HEK293 (cell line): ENCODE measurements at regions not wholly inside any gene's neighbourhood (a gene's known extent, or its start where the extent isn't known, plus 50 kb on each side); places are given as distances from the start of the nearest gene placed in this dataset.

Experiments used
- CTCF ChIA-PET: fragments of 350-600 bp; formaldehyde crosslinking; extraction: SDS; loops from one replicate; lab custom pipeline; 2021; ENCODE audit warnings: antibody characterized with exemption; lab: Yijun Ruan, JAX
- POLR2A ChIA-PET: fragments of 300-600 bp; formaldehyde crosslinking; extraction: SDS; loops from one replicate; lab custom pipeline; 2020; ENCODE audit warnings: antibody characterized with exemption, inconsistent platforms; lab: Yijun Ruan, JAX
- H3K27ac ChIP-seq: fragments of 200-500 bp; sonication (Bioruptor generic); 2 replicates; pipeline ENCODE4 v1.5.1; 2014; ENCODE audit warnings: low read depth, low read length, control low read depth, inconsistent platforms; ENCODE audit errors: extremely low read depth
- H3K36me3 ChIP-seq, 2 experiments: fragments of 200-500 bp in 1 of 2; sonication (Bioruptor generic) in 1 of 2; 1 replicate in 1 of 2; 2 replicates in 1 of 2; pipeline ENCODE4 v1.5.1; 2014 to 2017; ENCODE audit warnings: inconsistent platforms in 2 of 2, low read length in 2 of 2; ENCODE audit not compliant: control insufficient read depth in 2 of 2, insufficient read depth in 1 of 2
- H3K4me1 ChIP-seq: fragments of 200-500 bp; sonication (Bioruptor generic); 2 replicates; pipeline ENCODE4 v1.5.1; 2014; ENCODE audit warnings: mild to moderate bottlenecking, low read length, inconsistent platforms; ENCODE audit not compliant: control insufficient read depth, insufficient read depth
- H3K4me3 ChIP-seq: 2 replicates; pipeline ENCODE4 v1.5.1; 2011; ENCODE audit warnings: low read depth, mild to moderate bottlenecking, control low read depth, low read length, moderate library complexity
- H3K9me3 ChIP-seq: fragments of 200-500 bp; sonication (Bioruptor generic); 2 replicates; pipeline ENCODE4 v1.5.1; 2014; ENCODE audit warnings: low read depth, low read length, inconsistent platforms; ENCODE audit not compliant: control insufficient read depth, insufficient read depth
- ATF2 ChIP-seq: fragments of 450-650 bp; formaldehyde crosslinking; IDR thresholded peaks from 2 replicates; pipeline ENCODE4 v1.5.1; 2016; ENCODE audit warnings: missing biosample characterization, missing genetic modification characterization, low read depth
- HOXD13 ChIP-seq: sonication (generic); formaldehyde crosslinking; IDR thresholded peaks from 2 replicates; pipeline ENCODE4 v1.8.0; 2022; ENCODE audit warnings: missing genetic modification reagents, borderline replicate concordance
- KLF8 ChIP-seq: fragments of 450-650 bp; formaldehyde crosslinking; IDR thresholded peaks from 2 replicates; pipeline ENCODE4 v1.5.1; 2016; ENCODE audit warnings: missing biosample characterization, missing genetic modification characterization
- MZF1 ChIP-seq: fragments of 450-650 bp; formaldehyde crosslinking; IDR thresholded peaks from 2 replicates; pipeline ENCODE4 v1.5.1; 2017; ENCODE audit warnings: missing biosample characterization, missing genetic modification characterization, borderline replicate concordance
- OSR2 ChIP-seq: fragments of 450-650 bp; formaldehyde crosslinking; IDR thresholded peaks from 2 replicates; pipeline ENCODE4 v1.5.1; 2016; ENCODE audit warnings: missing biosample characterization, missing genetic modification characterization
- PRDM1 ChIP-seq: fragments of 450-650 bp; formaldehyde crosslinking; IDR thresholded peaks from 2 replicates; pipeline ENCODE4; 2016; ENCODE audit warnings: missing biosample characterization, missing genetic modification characterization
- SCRT1 ChIP-seq: fragments of 450-650 bp; formaldehyde crosslinking; IDR thresholded peaks from 2 replicates; pipeline ENCODE4 v1.5.1; 2016; ENCODE audit warnings: missing biosample characterization, missing genetic modification characterization, borderline replicate concordance
- ZBTB8A ChIP-seq: fragments of 450-650 bp; formaldehyde crosslinking; IDR thresholded peaks from 2 replicates; pipeline ENCODE4 v1.5.1; 2016; ENCODE audit warnings: missing biosample characterization, missing genetic modification characterization
- ZNF146 ChIP-seq: fragments of 450-650 bp; formaldehyde crosslinking; IDR thresholded peaks from 2 replicates; pipeline ENCODE4 v1.5.1; 2016; ENCODE audit warnings: missing biosample characterization, missing genetic modification characterization
- ZNF16 ChIP-seq: fragments of 450-650 bp; formaldehyde crosslinking; IDR thresholded peaks from 2 replicates; pipeline ENCODE4 v1.5.1; 2016; ENCODE audit warnings: low read depth, missing biosample characterization, missing genetic modification characterization
- ZNF184 ChIP-seq: fragments of 450-650 bp; IDR thresholded peaks from 2 replicates; pipeline ENCODE4 v1.5.1; 2018; ENCODE audit warnings: missing biosample characterization, mild to moderate bottlenecking, missing genetic modification characterization
- ZNF341 ChIP-seq: fragments of 450-650 bp; formaldehyde crosslinking; IDR thresholded peaks from 2 replicates; pipeline ENCODE4; 2016; ENCODE audit warnings: low read depth, missing biosample characterization, missing genetic modification characterization
- ZNF37A ChIP-seq: fragments of 450-650 bp; IDR thresholded peaks from 2 replicates; pipeline ENCODE4 v1.5.1; 2018; ENCODE audit warnings: missing biosample characterization, missing genetic modification characterization
- ZNF416 ChIP-seq: fragments of 450-650 bp; formaldehyde crosslinking; IDR thresholded peaks from 2 replicates; pipeline ENCODE4 v1.5.1; 2016; ENCODE audit warnings: missing biosample characterization, missing genetic modification characterization
- ZNF48 ChIP-seq: fragments of 450-650 bp; formaldehyde crosslinking; IDR thresholded peaks from 2 replicates; pipeline ENCODE4 v1.5.1; 2016; ENCODE audit warnings: missing biosample characterization, missing genetic modification characterization
- ZNF530 ChIP-seq: fragments of 450-650 bp; formaldehyde crosslinking; IDR thresholded peaks from 2 replicates; pipeline ENCODE4 v1.5.1; 2016; ENCODE audit warnings: low read depth, missing biosample characterization, missing genetic modification characterization
- ZNF549 ChIP-seq: fragments of 450-650 bp; IDR thresholded peaks from 2 replicates; pipeline ENCODE4 v1.5.1; 2018; ENCODE audit warnings: missing biosample characterization, missing genetic modification characterization, mild to moderate bottlenecking, inconsistent platforms, moderate library complexity
- ZNF626 ChIP-seq: fragments of 450-650 bp; sonication (Bioruptor Pico); formaldehyde crosslinking; IDR thresholded peaks from 2 replicates; pipeline ENCODE4 v1.5.1; 2018; ENCODE audit warnings: missing biosample characterization, missing genetic modification characterization, inconsistent platforms
- ZNF692 ChIP-seq: fragments of 450-650 bp; formaldehyde crosslinking; IDR thresholded peaks from 2 replicates; pipeline ENCODE4 v1.5.1; 2016; ENCODE audit warnings: missing biosample characterization, missing genetic modification characterization
- ZNF785 ChIP-seq: fragments of 450-650 bp; formaldehyde crosslinking; IDR thresholded peaks from 2 replicates; pipeline ENCODE4 v1.5.1; 2016; ENCODE audit warnings: missing biosample characterization, missing genetic modification characterization
- ZNF830 ChIP-seq: fragments of 450-650 bp; IDR thresholded peaks from 2 replicates; pipeline ENCODE4 v1.5.0; 2018; ENCODE audit warnings: missing biosample characterization, missing genetic modification characterization, low read depth, mild to moderate bottlenecking, moderate library complexity
- ZNF843 ChIP-seq: fragments of 450-650 bp; formaldehyde crosslinking; IDR thresholded peaks from 2 replicates; pipeline ENCODE4 v1.5.1; 2016; ENCODE audit warnings: missing biosample characterization, missing genetic modification characterization
- ZXDB ChIP-seq: fragments of 450-650 bp; formaldehyde crosslinking; IDR thresholded peaks from 2 replicates; pipeline ENCODE4 v1.5.1; 2016; ENCODE audit warnings: missing biosample characterization, missing genetic modification characterization
- TF ChIP-seq, protein P1 (sequence below): fragments of 450-650 bp; formaldehyde crosslinking; IDR thresholded peaks from 2 replicates; pipeline ENCODE4; 2016; ENCODE audit warnings: missing biosample characterization, missing genetic modification characterization
- TF ChIP-seq, protein P2 (sequence below): fragments of 450-650 bp; formaldehyde crosslinking; IDR thresholded peaks from 2 replicates; pipeline ENCODE4 v1.5.1; 2016; ENCODE audit warnings: missing biosample characterization, missing genetic modification characterization

- TF ChIP-seq ZNF341 (tag by site-specific recombination): no peak
- no peak for TF ChIP-seq PRDM1 (tag by site-specific recombination)
- no peak for TF ChIP-seq ZNF692 (tag by site-specific recombination)
- TF ChIP-seq ZNF16 (tag by site-specific recombination): no peak
- TF ChIP-seq ZNF549 (tag by site-specific recombination): no peak
- TF ChIP-seq ATF2 (tag by site-specific recombination): no peak
- TF ChIP-seq ZXDB (tag by site-specific recombination): no peak
- TF ChIP-seq ZNF416 (tag by site-specific recombination): no peak
- TF ChIP-seq, protein P1, sequence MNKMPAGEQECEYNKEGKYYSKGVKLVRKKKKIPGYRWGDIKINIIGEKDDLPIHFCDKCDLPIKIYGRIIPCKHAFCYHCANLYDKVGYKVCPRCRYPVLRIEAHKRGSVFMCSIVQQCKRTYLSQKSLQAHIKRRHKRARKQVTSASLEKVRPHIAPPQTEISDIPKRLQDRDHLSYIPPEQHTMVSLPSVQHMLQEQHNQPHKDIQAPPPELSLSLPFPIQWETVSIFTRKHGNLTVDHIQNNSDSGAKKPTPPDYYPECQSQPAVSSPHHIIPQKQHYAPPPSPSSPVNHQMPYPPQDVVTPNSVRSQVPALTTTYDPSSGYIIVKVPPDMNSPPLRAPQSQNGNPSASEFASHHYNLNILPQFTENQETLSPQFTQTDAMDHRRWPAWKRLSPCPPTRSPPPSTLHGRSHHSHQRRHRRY (tag by site-specific recombination): no peak
- no peak for TF ChIP-seq ZNF37A (tag by site-specific recombination)
- no peak for TF ChIP-seq HOXD13
- TF ChIP-seq KLF8 (tag by site-specific recombination): no peak
- TF ChIP-seq ZNF785 (tag by site-specific recombination): no peak
- no peak for TF ChIP-seq MZF1 (tag by site-specific recombination)
- TF ChIP-seq ZNF830 (tag by site-specific recombination): no peak
- TF ChIP-seq, all 188 proteins: peak for 0
- Histone ChIP-seq H3K4me3 (no peak overlapping the region), H3K27ac (no peak overlapping the region), H3K4me1 (no peaks in the 10 kb centered on the region), H3K9me3 (no peaks in the 10 kb centered on the region), H3K36me3 (no peaks in the 10 kb centered on the region)
- POLR2A ChIA-PET: no interaction called here
- CTCF ChIA-PET: no interaction called here
Observed at GRCh38 chr4:81609844-81610243, 138.1 kb upstream of the RASGEF1B start.

DNA sequence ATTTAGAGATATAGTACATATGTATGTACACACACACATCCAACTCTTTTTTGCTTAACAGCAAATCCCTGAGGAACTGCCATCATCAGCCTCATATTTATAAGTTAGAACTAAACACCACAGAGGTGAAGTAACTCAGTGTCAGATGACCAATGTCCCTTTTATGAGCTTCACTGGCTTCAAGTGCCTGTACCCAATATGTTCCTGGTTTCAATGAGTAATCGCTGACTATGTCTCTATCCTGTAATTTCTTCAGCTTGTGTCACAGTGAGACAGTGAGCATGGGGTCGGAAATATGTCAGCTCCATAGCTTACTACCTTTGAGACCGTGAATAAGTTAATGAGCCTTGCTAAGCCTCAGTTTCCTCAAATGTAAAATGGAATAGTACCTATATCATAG is 136.2 kb upstream of the RASGEF1B start:
- TF ChIP-seq ZNF843 (tag by site-specific recombination) (no peak), ZNF530 (tag by site-specific recombination) (no peak), ZNF146 (no peak), ZNF184 (tag by site-specific recombination) (no peak), ZNF626 (no peak), ZBTB8A (tag by site-specific recombination) (no peak), OSR2 (no peak), ZNF48 (tag by site-specific recombination) (no peak), PRDM1 (tag by site-specific recombination) (no peak), SCRT1 (tag by site-specific recombination) (no peak)
- TF ChIP-seq, protein P2, sequence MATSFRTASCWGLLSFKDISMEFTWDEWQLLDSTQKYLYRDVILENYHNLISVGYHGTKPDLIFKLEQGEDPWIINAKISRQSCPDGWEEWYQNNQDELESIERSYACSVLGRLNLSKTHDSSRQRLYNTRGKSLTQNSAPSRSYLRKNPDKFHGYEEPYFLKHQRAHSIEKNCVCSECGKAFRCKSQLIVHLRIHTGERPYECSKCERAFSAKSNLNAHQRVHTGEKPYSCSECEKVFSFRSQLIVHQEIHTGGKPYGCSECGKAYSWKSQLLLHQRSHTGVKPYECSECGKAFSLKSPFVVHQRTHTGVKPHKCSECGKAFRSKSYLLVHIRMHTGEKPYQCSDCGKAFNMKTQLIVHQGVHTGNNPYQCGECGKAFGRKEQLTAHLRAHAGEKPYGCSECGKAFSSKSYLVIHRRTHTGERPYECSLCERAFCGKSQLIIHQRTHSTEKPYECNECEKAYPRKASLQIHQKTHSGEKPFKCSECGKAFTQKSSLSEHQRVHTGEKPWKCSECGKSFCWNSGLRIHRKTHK (tag by site-specific recombination): no peak
- H3K4me3 ChIP-seq: no peak overlapping the region
- no peaks in the 10 kb centered on the region for H3K36me3 ChIP-seq
- no peaks in the 10 kb centered on the region for H3K9me3 ChIP-seq
- no peaks in the 10 kb centered on the region for H3K4me1 ChIP-seq
- CTCF ChIA-PET: no interaction called here
- no peak overlapping the region for H3K27ac ChIP-seq
- POLR2A ChIA-PET: no interaction called here
